ENCODE measurements at regions not wholly inside any gene's neighbourhood (a gene's known extent, or its start where the extent isn't known, plus 50 kb on each side); places are given as distances from the start of the nearest gene placed in this dataset.

DNA sequence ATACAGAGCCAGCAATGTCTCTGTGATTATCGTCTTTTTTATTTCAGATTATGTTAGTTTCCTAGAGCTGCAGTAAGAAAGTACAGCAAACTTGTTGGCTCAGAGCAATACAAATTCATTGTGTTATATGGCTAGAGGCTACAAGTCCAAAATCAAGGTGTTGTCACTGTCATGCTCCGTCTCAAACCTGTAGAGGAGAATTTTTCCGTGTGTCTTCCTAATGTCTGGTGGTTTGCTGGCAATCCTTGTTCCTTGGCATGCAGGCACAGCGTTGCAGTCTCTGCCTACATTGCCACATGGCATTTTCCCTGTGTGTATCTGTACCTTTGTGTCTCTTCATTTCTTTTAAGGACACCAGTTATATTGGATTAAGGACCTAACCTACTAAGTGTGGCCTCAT, 244.4 kb downstream of the LRRIQ3 start:
- in situ Hi-C loops (cut with MboI; ENCODE audit: low sequenced_read_pairs), result no loop called here

DNA sequence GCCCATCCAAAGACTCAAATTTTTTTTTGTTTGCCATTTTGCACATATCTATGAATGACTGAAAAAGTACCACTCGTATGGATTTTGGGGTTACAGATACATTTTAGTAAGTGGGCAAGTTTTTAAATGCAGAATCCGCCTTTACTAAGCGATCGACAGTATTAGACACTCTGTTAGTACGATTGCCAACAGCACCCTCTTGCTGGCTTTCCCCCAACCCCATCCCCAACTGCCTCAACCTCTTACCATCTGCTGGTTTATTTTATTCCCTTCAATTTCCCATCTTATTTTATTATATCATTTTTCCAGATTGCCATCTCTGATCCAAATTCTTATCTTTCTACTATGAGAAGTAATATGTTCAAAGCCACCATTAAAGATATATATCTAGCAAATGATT, 244.8 kb downstream of the LRRIQ3 start:
- in situ Hi-C loops (cut with MboI; ENCODE audit: low sequenced_read_pairs), result no loop called here

DNA sequence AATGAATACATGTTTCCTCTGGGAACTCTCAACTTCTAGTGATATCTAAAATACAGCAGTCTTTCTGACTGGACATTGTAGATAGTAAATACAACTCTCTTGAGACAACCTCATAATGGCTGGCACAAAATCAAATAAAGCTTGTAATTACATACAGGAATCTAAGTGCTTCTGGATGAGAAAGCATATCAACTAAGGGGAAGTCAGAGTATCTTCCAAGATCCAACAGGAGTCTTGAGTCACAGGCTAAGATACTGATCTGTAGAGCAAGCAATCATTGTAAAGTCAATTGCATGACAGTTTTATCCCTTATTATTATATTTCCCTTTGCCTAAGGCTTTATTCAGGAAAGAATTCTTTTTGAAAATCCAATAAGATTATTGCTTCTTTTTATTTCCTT, 249.9 kb downstream of the LRRIQ3 start:
- in situ Hi-C loops (cut with MboI; ENCODE audit: low sequenced_read_pairs), result no loop called here

- in situ Hi-C loops (cut with MboI; ENCODE audit: low sequenced_read_pairs), result no loop called here
Observed at GRCh38 chr1:73947009-73947408, 251.0 kb downstream of the LRRIQ3 start.

- in situ Hi-C loops (cut with MboI; ENCODE audit: low sequenced_read_pairs), result no loop called here
Observed at GRCh38 chr1:73943270-73943669, 254.7 kb downstream of the LRRIQ3 start.

- in situ Hi-C loops (cut with MboI; ENCODE audit: low sequenced_read_pairs), result no loop called here
Observed at GRCh38 chr1:73930293-73930692, 267.7 kb downstream of the LRRIQ3 start.

DNA sequence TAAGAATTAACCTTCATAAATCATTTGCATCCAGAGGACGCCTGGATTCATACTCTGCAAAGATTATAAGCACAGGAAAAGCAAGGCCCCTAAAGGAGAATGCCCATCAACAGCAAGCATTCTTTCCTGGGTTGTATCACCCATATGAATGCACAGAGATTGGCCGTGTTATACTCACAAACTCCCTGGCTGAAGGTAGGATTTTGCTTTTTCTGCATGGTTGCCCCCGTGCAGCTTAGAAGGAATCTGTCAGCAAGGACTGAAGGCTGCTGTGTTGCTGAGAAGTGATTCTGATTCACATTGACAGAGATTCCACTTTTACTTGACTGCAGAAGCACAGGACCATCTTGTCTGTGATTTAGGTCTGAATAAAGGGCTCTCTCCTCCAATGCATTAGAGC, 283.0 kb downstream of the LRRIQ3 start:
- in situ Hi-C loops (cut with MboI; ENCODE audit: low sequenced_read_pairs), result no loop called here

GRCh38 chr1:73913025-73913424, 285.0 kb downstream of the LRRIQ3 start:
- in situ Hi-C loops (cut with MboI; ENCODE audit: low sequenced_read_pairs), result no loop called here

GRCh38 chr1:73911849-73912248, 286.1 kb downstream of the LRRIQ3 start:
- in situ Hi-C loops (cut with MboI; ENCODE audit: low sequenced_read_pairs), result no loop called here

- in situ Hi-C loops (cut with MboI; ENCODE audit: low sequenced_read_pairs), result no loop called here
Observed at GRCh38 chr1:73910466-73910865, 287.5 kb downstream of the LRRIQ3 start.

- in situ Hi-C loops (cut with MboI; ENCODE audit: low sequenced_read_pairs), result no loop called here
Observed at GRCh38 chr1:73910062-73910461, 287.9 kb downstream of the LRRIQ3 start.

DNA sequence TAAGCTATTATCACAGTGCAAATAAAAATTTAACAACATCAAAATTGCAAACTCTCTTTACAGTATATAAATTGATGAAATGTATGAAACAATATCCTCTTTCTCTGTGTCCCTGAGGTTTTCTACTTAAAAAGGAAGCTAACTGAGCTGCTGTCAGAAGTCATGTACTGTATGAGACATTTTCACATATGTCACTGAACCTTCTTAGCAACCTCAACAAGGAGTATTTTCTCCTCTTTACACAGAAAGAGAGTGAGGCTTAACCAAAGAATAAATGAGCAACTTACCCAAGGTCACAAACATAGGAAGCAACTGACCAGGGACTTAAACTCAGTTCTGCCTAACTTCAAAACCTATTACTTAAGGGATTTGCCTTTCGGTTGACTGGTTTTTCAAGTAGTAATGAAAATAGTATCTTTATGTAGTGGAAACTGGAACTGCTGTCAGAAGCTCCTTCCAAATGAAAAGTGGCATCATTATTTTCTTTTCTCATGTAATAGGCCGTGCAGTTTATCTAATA, 288.9 kb downstream of the LRRIQ3 start:
- in situ Hi-C loops (cut with MboI; ENCODE audit: low sequenced_read_pairs), result no loop called here

GRCh38 chr1:73907051-73907450, 290.9 kb downstream of the LRRIQ3 start:
- in situ Hi-C loops (cut with MboI; ENCODE audit: low sequenced_read_pairs), result no loop called here

GRCh38 chr1:73903092-73903491, 294.9 kb downstream of the LRRIQ3 start:
- in situ Hi-C loops (cut with MboI; ENCODE audit: low sequenced_read_pairs), result no loop called here

DNA sequence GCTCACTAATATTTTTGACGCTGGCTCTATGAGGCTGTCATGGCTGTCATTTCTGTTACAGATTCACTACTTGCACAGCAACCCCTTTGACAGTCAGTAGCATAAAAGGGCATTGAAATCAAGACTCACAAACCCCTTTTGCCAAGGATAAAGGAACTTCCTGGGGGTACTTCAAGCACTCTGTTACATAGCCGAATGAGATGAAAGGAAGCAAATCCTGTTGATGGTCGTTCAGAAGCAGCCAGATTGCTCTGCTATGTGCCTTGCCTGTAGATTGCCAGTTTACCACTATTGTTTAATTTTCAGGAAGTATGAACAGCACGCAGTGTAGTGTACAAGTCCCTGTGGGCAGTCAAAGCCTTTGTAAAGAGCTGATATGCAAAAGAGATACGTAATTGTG, 296.2 kb downstream of the LRRIQ3 start:
- in situ Hi-C loops (cut with MboI; ENCODE audit: low sequenced_read_pairs), result no loop called here

DNA sequence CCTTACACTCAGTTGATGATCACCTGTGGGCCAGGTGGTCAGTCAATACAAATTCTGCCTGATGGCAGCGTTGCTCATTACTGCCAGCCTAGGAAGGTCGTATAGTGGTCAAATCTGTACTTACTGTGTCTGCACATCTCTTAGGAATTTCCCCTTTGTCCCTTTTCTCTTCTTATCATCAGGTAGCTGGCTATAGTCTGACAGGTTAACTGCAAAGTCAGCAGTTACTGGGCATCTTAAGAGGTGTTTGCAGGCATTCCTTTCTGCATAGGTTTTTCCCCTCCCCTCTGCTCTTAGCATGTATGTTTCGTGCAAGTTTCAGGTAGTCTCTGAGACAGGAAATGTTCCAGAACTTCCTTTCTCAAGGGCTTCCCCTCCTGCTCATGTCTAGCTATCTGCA, 298.7 kb downstream of the LRRIQ3 start:
- in situ Hi-C loops (cut with MboI; ENCODE audit: low sequenced_read_pairs), result no loop called here

- in situ Hi-C loops (cut with MboI; ENCODE audit: low sequenced_read_pairs), result no loop called here
Observed at GRCh38 chr1:73898540-73898939, 299.4 kb downstream of the LRRIQ3 start.

- in situ Hi-C loops (cut with MboI; ENCODE audit: low sequenced_read_pairs), result no loop called here
Observed at GRCh38 chr1:73887412-73887811, 310.6 kb downstream of the LRRIQ3 start.

- in situ Hi-C loops (cut with MboI; ENCODE audit: low sequenced_read_pairs), result no loop called here
Observed at GRCh38 chr1:73886716-73887115, 311.3 kb downstream of the LRRIQ3 start.

DNA sequence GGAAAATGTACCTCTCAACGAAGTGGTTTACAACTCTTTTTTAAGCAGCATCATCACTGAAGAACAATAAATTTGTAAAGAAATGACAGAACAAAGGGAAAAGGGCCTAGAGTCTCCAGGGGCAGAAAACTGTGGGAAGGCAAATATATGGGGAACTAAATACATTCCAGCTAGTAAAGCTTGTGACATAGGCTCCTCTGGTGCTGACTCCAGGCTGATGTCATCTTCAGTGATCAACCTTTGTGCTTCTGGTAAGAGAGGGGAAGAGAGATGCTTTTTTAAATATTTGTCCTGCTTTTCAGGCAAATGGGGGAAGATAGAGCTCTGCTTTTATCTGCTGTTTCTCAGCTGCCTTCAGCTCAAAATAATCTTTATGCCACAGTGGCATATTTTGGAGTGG, 323.2 kb downstream of the LRRIQ3 start:
- in situ Hi-C loops (cut with MboI; ENCODE audit: low sequenced_read_pairs), result no loop called here

DNA sequence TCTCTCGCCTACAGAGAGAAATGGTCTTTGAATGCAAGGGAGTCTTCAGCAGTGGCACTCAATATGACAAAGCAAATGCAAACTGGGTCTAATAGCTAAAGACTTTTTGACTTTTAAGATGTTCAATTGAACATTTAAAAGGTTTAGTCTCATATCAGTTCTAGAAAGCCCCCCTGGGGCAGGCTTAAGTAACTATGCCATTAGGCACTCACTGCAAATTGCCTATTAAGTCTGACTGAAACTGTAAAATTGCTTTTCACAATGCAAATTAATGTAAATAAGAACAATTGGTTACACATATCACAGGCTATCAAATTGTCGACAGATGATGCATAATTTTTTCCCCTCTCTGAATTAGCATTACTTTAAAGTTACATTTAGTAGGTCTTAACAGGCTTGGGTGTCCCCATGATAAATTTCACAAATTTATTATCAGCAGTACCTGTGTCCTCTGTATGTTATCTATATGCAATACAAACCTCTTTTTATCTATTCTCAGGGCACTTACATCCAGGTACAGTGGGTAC, 329.1 kb downstream of the LRRIQ3 start:
- in situ Hi-C loops (cut with MboI; ENCODE audit: low sequenced_read_pairs), result no loop called here

GRCh38 chr1:73862355-73862754, 335.6 kb downstream of the LRRIQ3 start:
- in situ Hi-C loops (cut with MboI; ENCODE audit: low sequenced_read_pairs), result no loop called here

GRCh38 chr1:73860421-73860950, 337.5 kb downstream of the LRRIQ3 start:
- in situ Hi-C loops (cut with MboI; ENCODE audit: low sequenced_read_pairs), result no loop called here
